ENCODE measurements at regions not wholly inside any gene's neighbourhood (a gene's known extent, or its start where the extent isn't known, plus 50 kb on each side); places are given as distances from the start of the nearest gene placed in this dataset.

- Histone ChIP-seq H3K4me1 (ENCODE audit: insufficient read depth, low read length) (no peaks in the 10 kb centered on the region), H3K9me3 (ENCODE audit: low read length) (0 out of 2 replicates have a peak, but pooled peaks cover 3% of the 10 kb centered on the region), H3K9ac (ENCODE audit: low read length) (no peak overlapping the region), H4K20me1 (ENCODE audit: low read length) (no peaks in the 10 kb centered on the region), H3F3A (ENCODE audit: low read length, unreplicated experiment) (no peaks in the 10 kb centered on the region), H3K36me3 (ENCODE audit: low read depth, low read length) (no peaks in the 10 kb centered on the region), H3K27me3 (ENCODE audit: low read length) (no peaks in the 10 kb centered on the region), H3K4me2 (ENCODE audit: low read length) (no peak overlapping the region), H3K9me2 (replicated peaks; ENCODE audit: low read length) (no peaks in the 10 kb centered on the region), H3K4me3 (ENCODE audit: low read length) (no peak overlapping the region), H2AFZ (ENCODE audit: low read length) (no peak overlapping the region), H3K27ac (ENCODE audit: low read length) (no peak overlapping the region), H3K79me2 (ENCODE audit: low read length) (no peaks in the 10 kb centered on the region)
- no peak for DNase-seq
- no TSS peak for BruUV-seq (replicated peaks)
- no peak for ATAC-seq
- POLR2A ChIA-PET (ENCODE audit: unreplicated experiment): no interaction called here
- intact Hi-C loops (cut with micrococcal nuclease): no loop called here
- CTCF ChIA-PET: no interaction called here
- TF ChIP-seq EZH2phosphoT487 (IDR thresholded peaks at IDR 0.05; ENCODE audit: borderline replicate concordance, low read length) (no peak), EZH2 (IDR thresholded peaks at IDR 0.05; ENCODE audit: low read length, unreplicated experiment) (no peak), CTCF (conservative IDR thresholded peaks at IDR 0.05; ENCODE audit: low read depth, low read length) (no peak)
Observed at GRCh38 chr13:55660851-55661250, 1479.9 kb upstream of the PRR20A start.

GRCh38 chr13:55661505-55661904 lies 1479.2 kb upstream of the PRR20A start:
- CTCF ChIA-PET: no interaction called here
- Histone ChIP-seq H3K27ac (ENCODE audit: low read length) (no peak overlapping the region), H3K36me3 (ENCODE audit: low read depth, low read length) (no peaks in the 10 kb centered on the region), H3K27me3 (ENCODE audit: low read length) (no peaks in the 10 kb centered on the region), H3K9ac (ENCODE audit: low read length) (no peak overlapping the region), H3K79me2 (ENCODE audit: low read length) (no peaks in the 10 kb centered on the region), H4K20me1 (ENCODE audit: low read length) (no peaks in the 10 kb centered on the region), H3K4me2 (ENCODE audit: low read length) (no peak overlapping the region), H2AFZ (ENCODE audit: low read length) (no peak overlapping the region), H3K4me3 (ENCODE audit: low read length) (no peak overlapping the region), H3F3A (ENCODE audit: low read length, unreplicated experiment) (no peaks in the 10 kb centered on the region), H3K9me2 (replicated peaks; ENCODE audit: low read length) (no peaks in the 10 kb centered on the region), H3K4me1 (ENCODE audit: insufficient read depth, low read length) (no peaks in the 10 kb centered on the region), H3K9me3 (ENCODE audit: low read length) (0 out of 2 replicates have a peak, but pooled peaks cover 3% of the 10 kb centered on the region)
- DNase-seq (no peak), ATAC-seq (no peak)
- BruUV-seq (replicated peaks): no TSS peak
- intact Hi-C loops (cut with micrococcal nuclease): no loop called here
- POLR2A ChIA-PET (ENCODE audit: unreplicated experiment): no interaction called here
- no peak for TF ChIP-seq EZH2 (IDR thresholded peaks at IDR 0.05; ENCODE audit: low read length, unreplicated experiment)
- TF ChIP-seq EZH2phosphoT487 (IDR thresholded peaks at IDR 0.05; ENCODE audit: borderline replicate concordance, low read length): no peak
- no peak for TF ChIP-seq CTCF (conservative IDR thresholded peaks at IDR 0.05; ENCODE audit: low read depth, low read length)

- no peaks in the 10 kb centered on the region for H3K9me2 ChIP-seq (replicated peaks; ENCODE audit: low read length)
- no peak overlapping the region for H2AFZ ChIP-seq (ENCODE audit: low read length)
- H3K9ac ChIP-seq (ENCODE audit: low read length): no peak overlapping the region
- DNase-seq (no peak), ATAC-seq (no peak)
- no peak overlapping the region for H3K4me2 ChIP-seq (ENCODE audit: low read length)
- BruUV-seq (replicated peaks): no TSS peak
- H3K79me2 ChIP-seq (ENCODE audit: low read length): no peaks in the 10 kb centered on the region
- H3K27ac ChIP-seq (ENCODE audit: low read length): no peak overlapping the region
- no peak overlapping the region for H3K4me3 ChIP-seq (ENCODE audit: low read length)
- no peaks in the 10 kb centered on the region for H3K27me3 ChIP-seq (ENCODE audit: low read length)
- intact Hi-C loops (cut with micrococcal nuclease): no loop called here
- no peaks in the 10 kb centered on the region for H3K4me1 ChIP-seq (ENCODE audit: insufficient read depth, low read length)
- no peaks in the 10 kb centered on the region for H4K20me1 ChIP-seq (ENCODE audit: low read length)
- no peaks in the 10 kb centered on the region for H3K36me3 ChIP-seq (ENCODE audit: low read depth, low read length)
- CTCF ChIA-PET: no interaction called here
- 0 out of 2 replicates have a peak, but pooled peaks cover 3% of the 10 kb centered on the region for H3K9me3 ChIP-seq (ENCODE audit: low read length)
- H3F3A ChIP-seq (ENCODE audit: low read length, unreplicated experiment): no peaks in the 10 kb centered on the region
- POLR2A ChIA-PET (ENCODE audit: unreplicated experiment): no interaction called here
- TF ChIP-seq CTCF (conservative IDR thresholded peaks at IDR 0.05; ENCODE audit: low read depth, low read length) (no peak), EZH2 (IDR thresholded peaks at IDR 0.05; ENCODE audit: low read length, unreplicated experiment) (no peak), EZH2phosphoT487 (IDR thresholded peaks at IDR 0.05; ENCODE audit: borderline replicate concordance, low read length) (no peak)
Observed at GRCh38 chr13:55664178-55664577, 1476.5 kb upstream of the PRR20A start.

Data from PC-3 (cell line).